ENCODE measurements at regions not wholly inside any gene's neighbourhood (a gene's known extent, or its start where the extent isn't known, plus 50 kb on each side); places are given as distances from the start of the nearest gene placed in this dataset.

- no peak for DNase-seq (ENCODE audit: low read depth in 4 of 4, low spot score in 3 of 4)
Measured at GRCh38 chr12:124434354-124434753, 133.1 kb downstream of the NCOR2 start.

- DNase-seq (ENCODE audit: low read depth in 4 of 4, low spot score in 3 of 4) = no peak
Measured at GRCh38 chr12:124433879-124434278, 133.5 kb downstream of the NCOR2 start.

GRCh38 chr12:124433147-124433874 is 134.1 kb downstream of the NCOR2 start:
- DNase-seq (ENCODE audit: low read depth in 4 of 4, low spot score in 3 of 4) = no peak

- DNase-seq (ENCODE audit: low read depth in 4 of 4, low spot score in 3 of 4) = no peak
Measured at GRCh38 chr12:124432376-124432775, 135.0 kb downstream of the NCOR2 start.

- DNase-seq (ENCODE audit: low read depth in 4 of 4, low spot score in 3 of 4) = no peak
Measured at GRCh38 chr12:124431971-124432370, 135.4 kb downstream of the NCOR2 start.

- DNase-seq (ENCODE audit: low read depth in 4 of 4, low spot score in 3 of 4) = no peak
Measured at GRCh38 chr12:124430491-124430890, 135.6 kb downstream of the RFLNA start.

GRCh38 chr12:124429535-124429934 is 134.6 kb downstream of the RFLNA start:
- no peak for DNase-seq (ENCODE audit: low read depth in 4 of 4, low spot score in 3 of 4)

GRCh38 chr12:124428792-124429281 is 133.9 kb downstream of the RFLNA start:
- no peak for DNase-seq (ENCODE audit: low read depth in 4 of 4, low spot score in 3 of 4)

GRCh38 chr12:124428136-124428791 is 133.4 kb downstream of the RFLNA start:
- DNase-seq (ENCODE audit: low read depth in 4 of 4, low spot score in 3 of 4) = no peak

GRCh38 chr12:124426594-124427555 is 132.0 kb downstream of the RFLNA start:
- no peak for DNase-seq (ENCODE audit: low read depth in 4 of 4, low spot score in 3 of 4)

GRCh38 chr12:124425667-124426066 is 130.8 kb downstream of the RFLNA start:
- no peak for DNase-seq (ENCODE audit: low read depth in 4 of 4, low spot score in 3 of 4)

- DNase-seq (ENCODE audit: low read depth in 4 of 4, low spot score in 3 of 4) = no peak
Measured at GRCh38 chr12:124424516-124424905, 129.6 kb downstream of the RFLNA start.

- no peak for DNase-seq (ENCODE audit: low read depth in 4 of 4, low spot score in 3 of 4)
Measured at GRCh38 chr12:124423761-124424515, 129.0 kb downstream of the RFLNA start.

GRCh38 chr12:124422570-124423523 is 128.0 kb downstream of the RFLNA start:
- no peak for DNase-seq (ENCODE audit: low read depth in 4 of 4, low spot score in 3 of 4)

GRCh38 chr12:124422142-124422569 is 127.3 kb downstream of the RFLNA start:
- no peak for DNase-seq (ENCODE audit: low read depth in 4 of 4, low spot score in 3 of 4)

GRCh38 chr12:124420996-124421674 is 126.2 kb downstream of the RFLNA start:
- DNase-seq (ENCODE audit: low read depth in 4 of 4, low spot score in 3 of 4) = no peak

- DNase-seq (ENCODE audit: low read depth in 4 of 4, low spot score in 3 of 4) = no peak
Measured at GRCh38 chr12:124420041-124420995, 125.4 kb downstream of the RFLNA start.

Measured in right renal pelvis (tissue), 4 donors.